K562 (cell line): ENCODE measurements at regions not wholly inside any gene's neighbourhood (a gene's known extent, or its start where the extent isn't known, plus 50 kb on each side); places are given as distances from the start of the nearest gene placed in this dataset.

Experiments
- ATAC-seq: fragments of 200-7000 bp; cut with Tn5 transposase; 3 replicates; pipeline ENCODE4 v1.9.1; 2020; ENCODE audit warnings: moderate library complexity
- BruUV-seq: library from RNA; stranded (reverse); fragments of 400-500 nt; replicated peaks from 2 replicates; lab custom pipeline; 2021; lab: Mats Ljungman, UMichigan
- CTCF ChIA-PET: fragments of 300-600 bp; formaldehyde crosslinking; extraction: SDS; loops from one replicate; lab custom pipeline; 2021; ENCODE audit warnings: low intra/inter-chr PET ratio; lab: Yijun Ruan, JAX
- POLR2A ChIA-PET: fragments of 300-600, 350-650 bp; sonication (Branson Sonifier 250); formaldehyde crosslinking; extraction: SDS; loops from one replicate; lab custom pipeline; 2021; ENCODE audit warnings: antibody characterized with exemption, inconsistent platforms; lab: Yijun Ruan, JAX
- DNase-seq, 4 experiments: peaks; one replicate each; pipeline versions ENCODE4 v3.0.0 to v3.0.0-alpha.2; 2011 to 2018; ENCODE audit warnings: low spot score in 3 of 4, mixed read lengths in 3 of 4; ENCODE audit errors: extremely low read depth in 1 of 4
- FAIRE-seq: peaks from 2 replicates; lab custom pipeline; 2011; peaks lifted over from hg19 to GRCh38; lab: Jason Lieb, UNC
- H2AFZ ChIP-seq: 2 replicates; pipeline ENCODE4 v1.6.0; 2011; ENCODE audit warnings: low read depth, low read length, control low read depth, inconsistent platforms
- H3K27ac ChIP-seq: fragments of 200-600 bp; 3 replicates; pipeline ENCODE4 v1.8.0; 2011; ENCODE audit warnings: low read depth, mild to moderate bottlenecking, control low read depth, inconsistent platforms, low read length, moderate library complexity, mixed read lengths; ENCODE audit errors: extremely low read depth
- H3K27me3 ChIP-seq, 2 experiments: fragments of 300-600 bp in 1 of 2; 2 replicates in 1 of 2; 3 replicates in 1 of 2; pipeline versions ENCODE4 v1.6.0 to v1.8.0; 2011; ENCODE audit warnings: inconsistent platforms in 2 of 2, low read length in 2 of 2, mild to moderate bottlenecking in 1 of 2, mixed read lengths in 1 of 2, moderate library complexity in 1 of 2; ENCODE audit not compliant: control insufficient read depth in 2 of 2, insufficient read depth in 2 of 2
- H3K36me3 ChIP-seq: fragments of 300-600 bp; 3 replicates; pipeline ENCODE4 v1.8.0; 2011; ENCODE audit warnings: mild to moderate bottlenecking, low read length, inconsistent platforms; ENCODE audit not compliant: control insufficient read depth, insufficient read depth
- H3K4me1 ChIP-seq, 2 experiments: fragments of 200-600 bp in 1 of 2; replicated peaks in 1 of 2; 2 replicates in 1 of 2; 3 replicates in 1 of 2; pipeline versions ENCODE4 v1.5.1 to v1.8.0; 2011; ENCODE audit warnings: inconsistent platforms in 2 of 2, low read length in 2 of 2, mild to moderate bottlenecking in 1 of 2, mixed read lengths in 1 of 2, moderate library complexity in 1 of 2; ENCODE audit not compliant: control insufficient read depth in 2 of 2, insufficient read depth in 2 of 2
- H3K4me2 ChIP-seq: 2 replicates; pipeline ENCODE4 v1.6.1; 2011; ENCODE audit warnings: low read length, control low read depth, inconsistent platforms, mixed read lengths; ENCODE audit not compliant: insufficient read depth
- H3K4me3 ChIP-seq: fragments of 200-600 bp; sonication (generic), shearing (Covaris generic); 2 replicates; pipeline ENCODE4 v1.5.1; 2016; ENCODE audit warnings: control low read depth, inconsistent platforms
- H3K79me2 ChIP-seq: fragments of 200-600 bp; 3 replicates; pipeline ENCODE4 v1.8.0; 2011; ENCODE audit warnings: low read length, inconsistent platforms; ENCODE audit not compliant: control insufficient read depth, insufficient read depth
- H3K9ac ChIP-seq, 2 experiments: 2 replicates each; pipeline versions ENCODE4 v1.6.0 to v1.6.1; 2011; ENCODE audit warnings: low read depth in 2 of 2, low read length in 2 of 2, control low read depth in 1 of 2, inconsistent platforms in 1 of 2, mild to moderate bottlenecking in 1 of 2, mixed read lengths in 1 of 2; ENCODE audit not compliant: insufficient read depth in 1 of 2
- H3K9me1 ChIP-seq: one replicate; pipeline ENCODE4 v1.6.0; 2011; ENCODE audit warnings: inconsistent platforms, mild to moderate bottlenecking, low read length, moderate library complexity; ENCODE audit not compliant: control insufficient read depth, insufficient read depth
- H3K9me3 ChIP-seq: replicated peaks from 2 replicates; pipeline ENCODE4 v1.5.1; 2011; ENCODE audit warnings: low read depth, low read length, inconsistent platforms; ENCODE audit not compliant: control insufficient read depth, insufficient read depth
- H4K20me1 ChIP-seq: replicated peaks from 2 replicates; pipeline ENCODE4 v1.6.1; 2011; ENCODE audit warnings: low read length, inconsistent platforms, mixed read lengths; ENCODE audit not compliant: control insufficient read depth, insufficient read depth
- CBX8 ChIP-seq: fragments of 200-600 bp; sonication (generic); IDR thresholded peaks from 2 replicates; pipeline ENCODE4 v1.6.1; 2012; ENCODE audit warnings: borderline replicate concordance, mixed run types, low read depth, mild to moderate bottlenecking, moderate library complexity, mixed read lengths, low read length, control low read depth, inconsistent platforms; ENCODE audit not compliant: poor library complexity, severe bottlenecking; ENCODE audit errors: extremely low read depth
- CREBBP ChIP-seq: IDR thresholded peaks from one replicate; pipeline ENCODE4 v1.6.1; 2012; ENCODE audit warnings: low read depth, mild to moderate bottlenecking, control low read depth, inconsistent platforms, low read length
- GATAD2A ChIP-seq: fragments of 450-650 bp; IDR thresholded peaks from 2 replicates; pipeline ENCODE4 v1.6.1; 2017
- MAFF ChIP-seq: IDR thresholded peaks from 2 replicates; pipeline ENCODE4 v1.6.1; 2012; ENCODE audit warnings: low read length, improper control_type of control experiment
- MAZ ChIP-seq, 2 experiments: fragments of 450-650 bp in 1 of 2; sonication (generic) in 1 of 2; formaldehyde crosslinking; IDR thresholded peaks in 1 of 2; conservative IDR thresholded peaks in 1 of 2; 2 replicates each; pipeline versions ENCODE4 v1.4.0 to v1.5.0; 2020; ENCODE audit warnings: mild to moderate bottlenecking in 1 of 2, missing genetic modification reagents in 1 of 2
- NFATC3 ChIP-seq: fragments of 450-650 bp; IDR thresholded peaks from 2 replicates; pipeline ENCODE4 v1.6.1; 2017; ENCODE audit warnings: mild to moderate bottlenecking
- POLR2G ChIP-seq: fragments of 200-400 bp; formaldehyde crosslinking; IDR thresholded peaks from 2 replicates; pipeline ENCODE4 v1.6.1; 2017; ENCODE audit warnings: low read depth, mild to moderate bottlenecking, antibody characterized with exemption, low read length, moderate library complexity
- POU5F1 ChIP-seq: fragments of 150-350 bp; IDR thresholded peaks from 2 replicates; pipeline ENCODE4 v1.6.1; 2014; ENCODE audit warnings: borderline replicate concordance, low read length, low read depth, mild to moderate bottlenecking; ENCODE audit not compliant: partially characterized antibody
- PURB ChIP-seq: sonication (generic); formaldehyde crosslinking; IDR thresholded peaks from 2 replicates; pipeline ENCODE4 v1.9.0; 2021; ENCODE audit warnings: low read depth, mild to moderate bottlenecking, missing genetic modification reagents
- RBM34 ChIP-seq: fragments of 200-400 bp; formaldehyde crosslinking; IDR thresholded peaks from 2 replicates; pipeline ENCODE4 v1.6.1; 2018; ENCODE audit warnings: low read length, borderline replicate concordance; ENCODE audit not compliant: insufficient read depth
- ZSCAN32 ChIP-seq: fragments of 450-650 bp; formaldehyde crosslinking; IDR thresholded peaks from 2 replicates; pipeline ENCODE4 v1.4.0; 2020; ENCODE audit warnings: mild to moderate bottlenecking, moderate library complexity
- WGBS: fragments of 100-300 bp; shearing (Covaris generic); methylation state at CpG from one replicate; pipeline ENCODE4 v1.1.6; 2016; ENCODE audit warnings: low coverage, mixed read lengths; ENCODE audit not compliant: insufficient coverage; ENCODE audit errors: missing lambda C conversion rate; 5-methylcytosine and 5-hydroxymethylcytosine counted together
- in situ Hi-C: fragments of 300-500 bp; cut with MboI; formaldehyde crosslinking; loops from 4 replicates; pipeline ENCODE4 v1.15.0; 2018; ENCODE audit warnings: inconsistent platforms, mixed read lengths
- intact Hi-C: fragments of 100-400 bp; cut with micrococcal nuclease; formaldehyde crosslinking; loops from 2 replicates; pipeline ENCODE4 v1.14.2; 2022
- TF ChIP-seq, protein P1 (sequence below): fragments of 250-450 bp; sonication (Bioruptor Pico); IDR thresholded peaks from 2 replicates; pipeline ENCODE4 v1.8.0; 2022; ENCODE audit warnings: inconsistent platforms
- TF ChIP-seq, protein P2 (sequence below): sonication (generic); formaldehyde crosslinking; IDR thresholded peaks from 2 replicates; pipeline ENCODE4 v1.8.1; 2023; ENCODE audit warnings: mild to moderate bottlenecking, missing genetic modification reagents

DNA sequence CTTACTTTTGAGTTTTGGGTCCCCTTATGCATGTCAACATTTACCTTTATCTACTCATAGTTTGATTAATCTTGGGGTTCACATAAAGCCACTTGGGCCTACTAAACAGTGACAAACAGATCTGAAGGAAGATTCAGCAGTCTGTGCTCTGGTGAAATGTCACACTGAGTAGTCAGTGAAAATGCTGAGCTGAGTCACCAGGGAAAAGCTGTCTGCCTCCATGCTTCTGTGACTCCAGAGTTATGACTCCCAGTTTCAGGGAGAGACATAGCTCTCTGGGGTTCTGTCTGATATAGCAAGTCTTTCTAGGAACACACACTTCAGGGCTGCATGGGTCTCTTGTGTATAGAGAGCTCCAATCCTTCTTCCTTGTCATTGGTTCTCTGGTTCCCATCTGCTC lies 406.3 kb upstream of the FAR2 start (continued):
- TF ChIP-seq POU5F1: no peak
- no peak for TF ChIP-seq CBX8
- TF ChIP-seq RBM34: no peak
- TF ChIP-seq, protein P1, sequence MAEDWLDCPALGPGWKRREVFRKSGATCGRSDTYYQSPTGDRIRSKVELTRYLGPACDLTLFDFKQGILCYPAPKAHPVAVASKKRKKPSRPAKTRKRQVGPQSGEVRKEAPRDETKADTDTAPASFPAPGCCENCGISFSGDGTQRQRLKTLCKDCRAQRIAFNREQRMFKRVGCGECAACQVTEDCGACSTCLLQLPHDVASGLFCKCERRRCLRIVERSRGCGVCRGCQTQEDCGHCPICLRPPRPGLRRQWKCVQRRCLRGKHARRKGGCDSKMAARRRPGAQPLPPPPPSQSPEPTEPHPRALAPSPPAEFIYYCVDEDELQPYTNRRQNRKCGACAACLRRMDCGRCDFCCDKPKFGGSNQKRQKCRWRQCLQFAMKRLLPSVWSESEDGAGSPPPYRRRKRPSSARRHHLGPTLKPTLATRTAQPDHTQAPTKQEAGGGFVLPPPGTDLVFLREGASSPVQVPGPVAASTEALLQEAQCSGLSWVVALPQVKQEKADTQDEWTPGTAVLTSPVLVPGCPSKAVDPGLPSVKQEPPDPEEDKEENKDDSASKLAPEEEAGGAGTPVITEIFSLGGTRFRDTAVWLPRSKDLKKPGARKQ (CRISPR knock-in tag): no peak

DNA sequence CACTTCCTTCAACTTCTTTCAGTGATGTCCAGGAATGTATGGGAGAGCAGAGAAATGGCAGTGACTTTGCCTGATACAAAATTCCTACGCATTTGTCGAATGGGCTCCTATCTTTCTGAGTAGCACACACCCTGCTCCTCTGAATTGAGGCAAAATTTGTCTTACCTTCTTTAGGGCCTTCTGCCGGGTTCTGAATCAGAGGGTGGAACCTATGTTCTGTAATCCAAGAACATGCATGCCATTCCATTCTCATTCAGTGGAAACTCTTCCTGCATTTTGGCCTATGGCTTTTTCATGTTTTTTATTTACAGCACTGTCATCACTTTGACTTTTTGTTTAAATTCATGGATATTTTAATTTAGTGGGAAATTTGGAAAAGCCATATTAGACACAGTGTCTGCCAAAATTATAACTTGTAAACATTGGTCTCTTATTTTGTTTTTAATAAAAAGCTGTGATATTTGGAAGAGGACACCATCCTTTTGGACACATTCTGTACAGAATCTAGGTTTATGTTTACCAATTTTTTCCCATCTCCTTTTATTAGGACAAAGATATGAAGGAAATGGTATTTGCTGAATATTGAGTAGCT lies 402.2 kb upstream of the FAR2 start:
- Histone ChIP-seq H3K9me3 (no peaks in the 10 kb centered on the region), H2AFZ (no peak overlapping the region), H3K79me2 (no peaks in the 10 kb centered on the region), H3K9ac (no peak overlapping the region), H3K27ac (no peak overlapping the region), H4K20me1 (no peaks in the 10 kb centered on the region), H3K4me3 (no peak overlapping the region), H3K36me3 (no peaks in the 10 kb centered on the region), H3K9me1 (no peaks in the 10 kb centered on the region), H3K4me1 (no peaks in the 10 kb centered on the region), H3K27me3 (no peaks in the 10 kb centered on the region), H3K4me2 (no peak overlapping the region)
- DNase-seq (no peak), FAIRE-seq (no peak), ATAC-seq (no peak)
- in situ Hi-C loops (no loop called here), intact Hi-C loops (no loop called here)
- POLR2A ChIA-PET: no interaction called here
- WGBS: 3% methylated on average over 3 of the region's 3 CpGs
- CTCF ChIA-PET: no interaction called here
- BruUV-seq: no TSS peak
- no peak for TF ChIP-seq CREBBP
- no peak for TF ChIP-seq ZSCAN32
- TF ChIP-seq, protein P1 (CRISPR knock-in tag): no peak
- TF ChIP-seq PURB (CRISPR knock-in tag): no peak
- TF ChIP-seq GATAD2A: no peak
- TF ChIP-seq MAFF: no peak
- TF ChIP-seq MAZ (CRISPR knock-in tag; conservative IDR thresholded peaks at IDR 0.05 in 1 of 2, IDR thresholded peaks at IDR 0.05 in 1 of 2): no peak
- TF ChIP-seq, protein P2, sequence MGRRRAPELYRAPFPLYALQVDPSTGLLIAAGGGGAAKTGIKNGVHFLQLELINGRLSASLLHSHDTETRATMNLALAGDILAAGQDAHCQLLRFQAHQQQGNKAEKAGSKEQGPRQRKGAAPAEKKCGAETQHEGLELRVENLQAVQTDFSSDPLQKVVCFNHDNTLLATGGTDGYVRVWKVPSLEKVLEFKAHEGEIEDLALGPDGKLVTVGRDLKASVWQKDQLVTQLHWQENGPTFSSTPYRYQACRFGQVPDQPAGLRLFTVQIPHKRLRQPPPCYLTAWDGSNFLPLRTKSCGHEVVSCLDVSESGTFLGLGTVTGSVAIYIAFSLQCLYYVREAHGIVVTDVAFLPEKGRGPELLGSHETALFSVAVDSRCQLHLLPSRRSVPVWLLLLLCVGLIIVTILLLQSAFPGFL: no peak
- TF ChIP-seq NFATC3: no peak
- TF ChIP-seq POLR2G: no peak
